ENCODE measurements at regions not wholly inside any gene's neighbourhood (a gene's known extent, or its start where the extent isn't known, plus 50 kb on each side); places are given as distances from the start of the nearest gene placed in this dataset.

DNA sequence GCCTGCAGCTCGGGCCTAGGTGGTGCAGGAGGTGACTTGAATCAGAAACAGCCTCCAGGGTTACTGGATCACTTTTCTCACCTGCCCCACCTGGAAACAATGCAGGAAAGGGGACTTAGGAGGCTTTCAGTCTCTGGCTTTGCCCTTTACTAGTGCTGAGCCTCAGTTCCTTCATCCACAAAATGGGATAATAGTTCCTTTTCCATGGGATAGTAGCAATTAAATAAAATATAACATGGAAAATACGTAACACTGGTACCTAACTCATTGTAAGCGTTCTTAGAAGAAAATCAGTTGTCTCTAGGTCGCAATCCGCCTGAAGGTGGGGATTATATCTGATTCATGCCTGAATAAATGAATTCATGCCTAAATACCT lies 91.4 kb upstream of the CALM2 start:
- Histone ChIP-seq H3K36me3 (replicated peaks in 1 of 2; ENCODE audit: control insufficient read depth in 1 of 2, insufficient read depth in 2 of 2, low read length in 2 of 2) (no peaks in the 10 kb centered on the region), H2AFZ (ENCODE audit: insufficient read depth, low read depth, low read length, poor library complexity, severe bottlenecking) (no peak overlapping the region), H3K9ac (ENCODE audit: insufficient read depth, low read length, poor library complexity, severe bottlenecking) (no peak overlapping the region), H3K27me3 (ENCODE audit: control insufficient read depth in 2 of 2, insufficient read depth in 2 of 2, low read length in 2 of 2) (no peaks in the 10 kb centered on the region), H3K27ac (ENCODE audit: low read depth in 1 of 2, low read length in 2 of 2) (no peak overlapping the region), H3K79me2 (ENCODE audit: insufficient read depth, low read length) (no peaks in the 10 kb centered on the region), H3K9me3 (replicated peaks in 1 of 2; ENCODE audit: control insufficient read depth in 1 of 2, insufficient read depth in 1 of 2, low read length in 2 of 2) (no peaks in the 10 kb centered on the region), H3K4me3 (replicated peaks in 1 of 3; ENCODE audit: low read depth in 2 of 3, low read length in 3 of 3) (no peak overlapping the region), H4K20me1 (ENCODE audit: insufficient read depth, low read length) (no peaks in the 10 kb centered on the region), H3K4me2 (replicated peaks; ENCODE audit: extremely low read depth, low read length, poor library complexity, severe bottlenecking) (no peak overlapping the region), H3K4me1 (ENCODE audit: control insufficient read depth in 1 of 2, insufficient read depth in 2 of 2, low read length in 2 of 2) (peaks cover 9 to 11% of the 10 kb centered on the region in 2 donors)
- Mint-ChIP-seq H3K4me1 (peaks cover 26% of the 10 kb centered on the region), H3K27me3 (ENCODE audit: low read depth in 3 of 3) (peaks cover 1 to 5% (median 3%) of the 10 kb centered on the region in 3 donors), H3K4me3 (no peak overlapping the region), H3K9me3 (no peaks in the 10 kb centered on the region), H3K36me3 (no peaks in the 10 kb centered on the region), H3K27ac (no peak overlapping the region)
- WGBS (ENCODE audit: insufficient coverage), result 83% methylated on average over 1 of the region's 5 CpGs
- intact Hi-C loops (cut with micrococcal nuclease), result no loop called here
- TF ChIP-seq, protein P1, sequence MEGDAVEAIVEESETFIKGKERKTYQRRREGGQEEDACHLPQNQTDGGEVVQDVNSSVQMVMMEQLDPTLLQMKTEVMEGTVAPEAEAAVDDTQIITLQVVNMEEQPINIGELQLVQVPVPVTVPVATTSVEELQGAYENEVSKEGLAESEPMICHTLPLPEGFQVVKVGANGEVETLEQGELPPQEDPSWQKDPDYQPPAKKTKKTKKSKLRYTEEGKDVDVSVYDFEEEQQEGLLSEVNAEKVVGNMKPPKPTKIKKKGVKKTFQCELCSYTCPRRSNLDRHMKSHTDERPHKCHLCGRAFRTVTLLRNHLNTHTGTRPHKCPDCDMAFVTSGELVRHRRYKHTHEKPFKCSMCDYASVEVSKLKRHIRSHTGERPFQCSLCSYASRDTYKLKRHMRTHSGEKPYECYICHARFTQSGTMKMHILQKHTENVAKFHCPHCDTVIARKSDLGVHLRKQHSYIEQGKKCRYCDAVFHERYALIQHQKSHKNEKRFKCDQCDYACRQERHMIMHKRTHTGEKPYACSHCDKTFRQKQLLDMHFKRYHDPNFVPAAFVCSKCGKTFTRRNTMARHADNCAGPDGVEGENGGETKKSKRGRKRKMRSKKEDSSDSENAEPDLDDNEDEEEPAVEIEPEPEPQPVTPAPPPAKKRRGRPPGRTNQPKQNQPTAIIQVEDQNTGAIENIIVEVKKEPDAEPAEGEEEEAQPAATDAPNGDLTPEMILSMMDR (IDR thresholded peaks at IDR 0.05), result no peak
- no peak for DNase-seq

GRCh38 chr2:47266939-47267710 lies 90.8 kb upstream of the CALM2 start:
- no peak overlapping the region for H3K27ac Mint-ChIP-seq
- Histone ChIP-seq H3K9me3 (replicated peaks in 1 of 2; ENCODE audit: control insufficient read depth in 1 of 2, insufficient read depth in 1 of 2, low read length in 2 of 2) (no peaks in the 10 kb centered on the region), H3K27me3 (ENCODE audit: control insufficient read depth in 2 of 2, insufficient read depth in 2 of 2, low read length in 2 of 2) (no peaks in the 10 kb centered on the region), H3K4me1 (ENCODE audit: control insufficient read depth in 1 of 2, insufficient read depth in 2 of 2, low read length in 2 of 2) (peaks cover 4 to 5% of the 10 kb centered on the region in 2 donors), H3K9ac (ENCODE audit: insufficient read depth, low read length, poor library complexity, severe bottlenecking) (no peak overlapping the region), H3K4me3 (replicated peaks in 1 of 3; ENCODE audit: low read depth in 2 of 3, low read length in 3 of 3) (no peak overlapping the region), H3K36me3 (replicated peaks in 1 of 2; ENCODE audit: control insufficient read depth in 1 of 2, insufficient read depth in 2 of 2, low read length in 2 of 2) (no peaks in the 10 kb centered on the region), H3K27ac (ENCODE audit: low read depth in 1 of 2, low read length in 2 of 2) (no peak overlapping the region), H3K4me2 (replicated peaks; ENCODE audit: extremely low read depth, low read length, poor library complexity, severe bottlenecking) (no peak overlapping the region), H3K79me2 (ENCODE audit: insufficient read depth, low read length) (no peaks in the 10 kb centered on the region), H4K20me1 (ENCODE audit: insufficient read depth, low read length) (no peaks in the 10 kb centered on the region), H2AFZ (ENCODE audit: insufficient read depth, low read depth, low read length, poor library complexity, severe bottlenecking) (no peak overlapping the region)
- H3K4me1 Mint-ChIP-seq, result peaks cover 22% of the 10 kb centered on the region
- no peak for DNase-seq
- peaks cover 1 to 5% (median 3%) of the 10 kb centered on the region in 3 donors for H3K27me3 Mint-ChIP-seq (ENCODE audit: low read depth in 3 of 3)
- WGBS (ENCODE audit: insufficient coverage), result 69% methylated on average over 3 of the region's 8 CpGs
- intact Hi-C loops (cut with micrococcal nuclease), result no loop called here
- no peaks in the 10 kb centered on the region for H3K9me3 Mint-ChIP-seq
- TF ChIP-seq, protein P1 (IDR thresholded peaks at IDR 0.05), result no peak
- no peak overlapping the region for H3K4me3 Mint-ChIP-seq
- no peaks in the 10 kb centered on the region for H3K36me3 Mint-ChIP-seq

Measured in CD14-positive monocyte (primary cell).